CD4-positive, alpha-beta T cell (primary cell): ENCODE measurements at regions not wholly inside any gene's neighbourhood (a gene's known extent, or its start where the extent isn't known, plus 50 kb on each side); places are given as distances from the start of the nearest gene placed in this dataset.

Experiments
- ATAC-seq: fragments of 200-7000 bp; cut with Tn5 transposase; one replicate; pipeline ENCODE4 v1.10.0; 2022; ENCODE audit warnings: mild to moderate bottlenecking; ENCODE audit not compliant: poor library complexity
- CTCF ChIA-PET: fragments of 350-600 bp; sonication (Branson Sonifier 250); formaldehyde crosslinking; loops from one replicate; lab custom pipeline; 2021; ENCODE audit warnings: antibody characterized with exemption, inconsistent platforms; lab: Charles Lee
- POLR2A ChIA-PET: fragments of 350-600 bp; sonication (Branson Sonifier 250); formaldehyde crosslinking; loops from one replicate; lab custom pipeline; 2021; ENCODE audit warnings: antibody characterized with exemption, inconsistent platforms; lab: Charles Lee
- DNase-seq, 14 experiments: peaks; one replicate each; pipeline ENCODE4 v3.0.0-alpha.2; 2013 to 2020; ENCODE audit warnings: mixed read lengths in 2 of 14
- H3K27ac ChIP-seq, 2 donors: one replicate each; pipeline versions ENCODE4 v1.5.1 to v1.7.0; 2013; ENCODE audit warnings: low read length in 2 of 2, low read depth in 1 of 2, mild to moderate bottlenecking in 1 of 2
- H3K27me3 ChIP-seq, 2 experiments: 1 replicate in 1 of 2; 2 replicates in 1 of 2; pipeline versions ENCODE4 v1.6.1 to v1.7.0; 2013; ENCODE audit warnings: low read length in 2 of 2, control low read depth in 1 of 2, mild to moderate bottlenecking in 1 of 2, moderate library complexity in 1 of 2; ENCODE audit not compliant: insufficient read depth in 2 of 2, control insufficient read depth in 1 of 2
- H3K36me3 ChIP-seq: one replicate; pipeline ENCODE4 v1.6.1; 2013; ENCODE audit warnings: low read length, control low read depth; ENCODE audit not compliant: insufficient read depth
- H3K4me1 ChIP-seq: one replicate; pipeline ENCODE4 v1.6.1; 2013; ENCODE audit warnings: low read length, control low read depth; ENCODE audit not compliant: insufficient read depth
- H3K4me3 ChIP-seq: one replicate; pipeline ENCODE4 v1.5.1; 2013; ENCODE audit warnings: mild to moderate bottlenecking, low read length, moderate library complexity
- H3K9me3 ChIP-seq, 2 experiments: 1 replicate in 1 of 2; 2 replicates in 1 of 2; pipeline versions ENCODE4 v1.6.1 to v1.7.0; 2013; ENCODE audit warnings: low read length in 2 of 2, mild to moderate bottlenecking in 2 of 2, control low read depth in 1 of 2, moderate library complexity in 1 of 2; ENCODE audit not compliant: control insufficient read depth in 1 of 2, insufficient read depth in 1 of 2
- H3K27ac Mint-ChIP-seq: one replicate; pipeline ENCODE4 v1.8.0; 2020; ENCODE audit warnings: mixed read lengths
- H3K27me3 Mint-ChIP-seq: one replicate; pipeline ENCODE4 v1.8.0; 2021; ENCODE audit warnings: mixed read lengths
- H3K36me3 Mint-ChIP-seq: one replicate; pipeline ENCODE4 v1.8.0; 2021; ENCODE audit warnings: low read depth, mixed read lengths
- H3K4me1 Mint-ChIP-seq: one replicate; pipeline ENCODE4 v1.8.0; 2021; ENCODE audit warnings: low read depth, mixed read lengths
- H3K4me3 Mint-ChIP-seq: one replicate; pipeline ENCODE4 v1.8.0; 2020; ENCODE audit warnings: mild to moderate bottlenecking, mixed read lengths
- H3K9me3 Mint-ChIP-seq: one replicate; pipeline ENCODE4 v1.8.0; 2020; ENCODE audit warnings: mixed read lengths
- intact Hi-C, 2 experiments: fragments of 100-400 bp; cut with DNase I in 1 of 2; cut with micrococcal nuclease in 1 of 2; formaldehyde crosslinking; loops; one replicate each; pipeline versions ENCODE4 v1.15.1 to v1.9.0; 2023 to 2025; cut with DNase I, micrococcal nuclease
- TF ChIP-seq, protein P1 (sequence below): fragments of 200-600 bp; IDR thresholded peaks from one replicate; pipeline ENCODE4 v1.8.0; 2022; ENCODE audit warnings: antibody characterized with exemption, mild to moderate bottlenecking

- peaks cover 0 to 11% of the 10 kb centered on the region in 2 experiments for H3K9me3 ChIP-seq
- H3K27me3 Mint-ChIP-seq: no peaks in the 10 kb centered on the region
- TF ChIP-seq, protein P1, sequence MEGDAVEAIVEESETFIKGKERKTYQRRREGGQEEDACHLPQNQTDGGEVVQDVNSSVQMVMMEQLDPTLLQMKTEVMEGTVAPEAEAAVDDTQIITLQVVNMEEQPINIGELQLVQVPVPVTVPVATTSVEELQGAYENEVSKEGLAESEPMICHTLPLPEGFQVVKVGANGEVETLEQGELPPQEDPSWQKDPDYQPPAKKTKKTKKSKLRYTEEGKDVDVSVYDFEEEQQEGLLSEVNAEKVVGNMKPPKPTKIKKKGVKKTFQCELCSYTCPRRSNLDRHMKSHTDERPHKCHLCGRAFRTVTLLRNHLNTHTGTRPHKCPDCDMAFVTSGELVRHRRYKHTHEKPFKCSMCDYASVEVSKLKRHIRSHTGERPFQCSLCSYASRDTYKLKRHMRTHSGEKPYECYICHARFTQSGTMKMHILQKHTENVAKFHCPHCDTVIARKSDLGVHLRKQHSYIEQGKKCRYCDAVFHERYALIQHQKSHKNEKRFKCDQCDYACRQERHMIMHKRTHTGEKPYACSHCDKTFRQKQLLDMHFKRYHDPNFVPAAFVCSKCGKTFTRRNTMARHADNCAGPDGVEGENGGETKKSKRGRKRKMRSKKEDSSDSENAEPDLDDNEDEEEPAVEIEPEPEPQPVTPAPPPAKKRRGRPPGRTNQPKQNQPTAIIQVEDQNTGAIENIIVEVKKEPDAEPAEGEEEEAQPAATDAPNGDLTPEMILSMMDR: no peak
- no peak overlapping the region for H3K27ac Mint-ChIP-seq
- H3K4me3 Mint-ChIP-seq: no peak overlapping the region
- no peaks in the 10 kb centered on the region for H3K36me3 ChIP-seq
- no peak for ATAC-seq
- H3K4me1 Mint-ChIP-seq: no peaks in the 10 kb centered on the region
- H3K9me3 Mint-ChIP-seq: peaks cover 8% of the 10 kb centered on the region
- intact Hi-C loops: no loop called here
- no peaks in the 10 kb centered on the region for H3K4me1 ChIP-seq
- H3K27me3 ChIP-seq: no peaks in the 10 kb centered on the region
- H3K36me3 Mint-ChIP-seq: no peaks in the 10 kb centered on the region
- no peak overlapping the region for H3K27ac ChIP-seq
- no peak for DNase-seq
- CTCF ChIA-PET: no interaction called here
- POLR2A ChIA-PET: no interaction called here
- no peak overlapping the region for H3K4me3 ChIP-seq
Observed at GRCh38 chr1:106534612-106535011, 521.9 kb upstream of the PRMT6 start.

DNA sequence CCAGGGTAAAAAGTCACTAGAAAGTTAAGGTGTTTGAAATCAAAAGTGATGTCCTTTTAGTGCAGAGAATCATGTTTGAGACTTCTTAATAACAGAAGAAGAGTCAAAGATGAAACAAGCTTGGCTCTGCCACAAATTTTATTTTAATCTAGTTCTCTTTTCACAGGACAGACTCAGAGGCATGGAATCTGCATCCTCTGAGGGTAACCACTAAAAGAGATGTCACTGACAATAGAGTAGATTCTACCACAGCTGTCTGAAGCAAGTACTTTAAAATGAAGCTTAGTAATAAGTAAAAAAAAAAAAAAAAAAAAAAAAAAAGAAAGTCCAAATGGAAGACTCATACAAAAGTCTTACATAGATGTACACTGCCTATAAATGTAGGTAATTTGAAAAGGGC, 519.7 kb upstream of the PRMT6 start:
- no peak for ATAC-seq
- H3K27me3 Mint-ChIP-seq: no peaks in the 10 kb centered on the region
- POLR2A ChIA-PET: no interaction called here
- H3K27ac ChIP-seq: no peak overlapping the region
- H3K36me3 ChIP-seq: no peaks in the 10 kb centered on the region
- peaks cover 14% of the 10 kb centered on the region for H3K9me3 Mint-ChIP-seq
- no peaks in the 10 kb centered on the region for H3K4me1 ChIP-seq
- peaks cover 0 to 20% of the 10 kb centered on the region in 2 experiments for H3K9me3 ChIP-seq
- no peak overlapping the region for H3K4me3 Mint-ChIP-seq
- CTCF ChIA-PET: no interaction called here
- TF ChIP-seq, protein P1: no peak
- H3K4me1 Mint-ChIP-seq: no peaks in the 10 kb centered on the region
- intact Hi-C loops: no loop called here
- no peak for DNase-seq
- H3K36me3 Mint-ChIP-seq: no peaks in the 10 kb centered on the region
- no peak overlapping the region for H3K27ac Mint-ChIP-seq
- no peaks in the 10 kb centered on the region for H3K27me3 ChIP-seq
- H3K4me3 ChIP-seq: no peak overlapping the region

GRCh38 chr1:106548726-106549125, 507.7 kb upstream of the PRMT6 start:
- Histone ChIP-seq H3K9me3 (no peaks in the 10 kb centered on the region), H3K27ac (no peak overlapping the region), H3K27me3 (no peaks in the 10 kb centered on the region), H3K4me1 (no peaks in the 10 kb centered on the region), H3K36me3 (no peaks in the 10 kb centered on the region), H3K4me3 (no peak overlapping the region)
- H3K36me3 Mint-ChIP-seq: no peaks in the 10 kb centered on the region
- no peak overlapping the region for H3K4me3 Mint-ChIP-seq
- no peaks in the 10 kb centered on the region for H3K4me1 Mint-ChIP-seq
- ChIA-PET POLR2A (no interaction called here), CTCF (no interaction called here)
- intact Hi-C loops: no loop called here
- TF ChIP-seq, protein P1: no peak
- DNase-seq (no peak), ATAC-seq (no peak)
- H3K9me3 Mint-ChIP-seq: peaks cover 6% of the 10 kb centered on the region
- no peaks in the 10 kb centered on the region for H3K27me3 Mint-ChIP-seq
- H3K27ac Mint-ChIP-seq: no peak overlapping the region
